ENCODE measurements at regions not wholly inside any gene's neighbourhood (a gene's known extent, or its start where the extent isn't known, plus 50 kb on each side); places are given as distances from the start of the nearest gene placed in this dataset.

DNA sequence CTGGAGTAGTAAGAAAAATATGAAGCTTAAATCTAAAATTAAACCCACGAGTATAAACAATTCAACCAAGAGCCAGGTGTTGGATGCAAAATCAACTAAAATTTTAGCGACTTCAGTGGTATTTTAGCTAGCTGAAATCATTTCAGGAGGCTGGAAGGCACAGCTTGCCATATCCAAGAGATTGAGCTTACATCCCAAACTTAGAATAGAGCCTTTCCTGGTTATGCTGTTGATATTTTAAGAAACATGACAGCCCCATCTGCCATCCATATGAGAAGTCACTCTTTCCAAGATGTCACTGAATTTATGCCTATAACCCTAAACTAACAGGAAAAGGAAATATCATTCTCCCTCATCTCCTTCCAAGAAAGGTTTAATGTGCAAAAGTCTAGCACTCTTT, 334.0 kb downstream of the KCNA4 start:
- Histone ChIP-seq H3K79me1 (ENCODE audit: low read length) (no peaks in the 10 kb centered on the region), H4K8ac (ENCODE audit: low read depth, low read length) (no peak overlapping the region), H3K36me3 (ENCODE audit: control insufficient read depth in 1 of 2, insufficient read depth in 2 of 2, low read length in 2 of 2) (no peaks in the 10 kb centered on the region), H2BK12ac (ENCODE audit: low read length) (no peak overlapping the region), H3K9ac (ENCODE audit: low read length) (no peak overlapping the region), H4K91ac (ENCODE audit: low read depth, low read length) (no peak overlapping the region), H2AFZ (ENCODE audit: insufficient read depth, low read length, poor library complexity) (no peak overlapping the region), H3K9me3 (ENCODE audit: insufficient read depth, low read depth, low read length) (no peaks in the 10 kb centered on the region), H4K12ac (ENCODE audit: low read depth, low read length) (no peak overlapping the region), H2BK5ac (ENCODE audit: low read depth, low read length, poor library complexity) (no peak overlapping the region), H3K23ac (ENCODE audit: low read length) (no peak overlapping the region), H3K14ac (ENCODE audit: low read length) (no peak overlapping the region), H3K27ac (ENCODE audit: low read depth, low read length) (no peak overlapping the region), H3K4me1 (ENCODE audit: control insufficient read depth in 1 of 2, insufficient read depth in 2 of 2, low read length in 2 of 2) (no peaks in the 10 kb centered on the region), H2AK5ac (ENCODE audit: low read length) (no peak overlapping the region), H3K27me3 (ENCODE audit: insufficient read depth, low read length) (no peaks in the 10 kb centered on the region), H3K4me3 (ENCODE audit: low read depth, low read length) (no peak overlapping the region), H3K18ac (ENCODE audit: low read length) (no peak overlapping the region), H2BK120ac (ENCODE audit: insufficient read depth, low read length, poor library complexity) (no peak overlapping the region), H3K4me2 (ENCODE audit: low read length) (no peak overlapping the region), H3K4ac (ENCODE audit: low read depth, low read length) (no peak overlapping the region), H3K79me2 (ENCODE audit: control insufficient read depth, insufficient read depth, low read length, poor library complexity) (no peaks in the 10 kb centered on the region)
- no peak for DNase-seq
- no CpG with 5 or more reads among the region's 2 CpGs for WGBS (ENCODE audit: extremely low coverage, insufficient coverage, insufficient read length)

DNA sequence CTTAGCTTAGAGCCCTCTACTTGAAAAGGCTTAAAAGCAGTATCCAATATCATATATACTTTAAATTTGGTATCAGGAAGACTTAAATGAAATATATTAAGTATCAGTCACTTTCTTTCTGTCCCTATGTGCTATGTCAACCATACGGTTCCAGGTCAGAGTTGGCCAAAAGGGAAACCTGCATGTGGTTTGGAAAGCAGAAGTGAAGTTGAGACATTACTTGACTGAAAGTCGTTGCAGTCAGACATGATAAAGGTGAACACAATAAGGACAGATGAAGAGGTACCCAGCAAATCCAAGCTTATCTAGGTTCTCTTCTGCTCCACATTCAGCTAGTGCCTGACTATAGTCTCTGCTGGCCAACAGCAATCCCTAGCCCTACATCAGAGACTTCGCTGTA, 336.8 kb downstream of the KCNA4 start:
- H3K27me3 ChIP-seq (ENCODE audit: insufficient read depth, low read length): no peaks in the 10 kb centered on the region
- H3K9me3 ChIP-seq (ENCODE audit: insufficient read depth, low read depth, low read length): no peaks in the 10 kb centered on the region
- no peak overlapping the region for H2BK120ac ChIP-seq (ENCODE audit: insufficient read depth, low read length, poor library complexity)
- H2BK5ac ChIP-seq (ENCODE audit: low read depth, low read length, poor library complexity): no peak overlapping the region
- H3K4ac ChIP-seq (ENCODE audit: low read depth, low read length): no peak overlapping the region
- no CpG with 5 or more reads among the region's 3 CpGs for WGBS (ENCODE audit: extremely low coverage, insufficient coverage, insufficient read length)
- no peaks in the 10 kb centered on the region for H3K36me3 ChIP-seq (ENCODE audit: control insufficient read depth in 1 of 2, insufficient read depth in 2 of 2, low read length in 2 of 2)
- no peak overlapping the region for H3K23ac ChIP-seq (ENCODE audit: low read length)
- H2AK5ac ChIP-seq (ENCODE audit: low read length): no peak overlapping the region
- H2BK12ac ChIP-seq (ENCODE audit: low read length): no peak overlapping the region
- no peak overlapping the region for H3K4me3 ChIP-seq (ENCODE audit: low read depth, low read length)
- no peak overlapping the region for H2AFZ ChIP-seq (ENCODE audit: insufficient read depth, low read length, poor library complexity)
- no peaks in the 10 kb centered on the region for H3K79me1 ChIP-seq (ENCODE audit: low read length)
- H4K91ac ChIP-seq (ENCODE audit: low read depth, low read length): no peak overlapping the region
- no peak overlapping the region for H3K18ac ChIP-seq (ENCODE audit: low read length)
- no peak overlapping the region for H3K9ac ChIP-seq (ENCODE audit: low read length)
- DNase-seq: no peak
- no peak overlapping the region for H3K4me2 ChIP-seq (ENCODE audit: low read length)
- no peak overlapping the region for H3K27ac ChIP-seq (ENCODE audit: low read depth, low read length)
- no peak overlapping the region for H4K12ac ChIP-seq (ENCODE audit: low read depth, low read length)
- H3K4me1 ChIP-seq (ENCODE audit: control insufficient read depth in 1 of 2, insufficient read depth in 2 of 2, low read length in 2 of 2): no peaks in the 10 kb centered on the region
- H3K14ac ChIP-seq (ENCODE audit: low read length): no peak overlapping the region
- no peaks in the 10 kb centered on the region for H3K79me2 ChIP-seq (ENCODE audit: control insufficient read depth, insufficient read depth, low read length, poor library complexity)
- H4K8ac ChIP-seq (ENCODE audit: low read depth, low read length): no peak overlapping the region

DNA sequence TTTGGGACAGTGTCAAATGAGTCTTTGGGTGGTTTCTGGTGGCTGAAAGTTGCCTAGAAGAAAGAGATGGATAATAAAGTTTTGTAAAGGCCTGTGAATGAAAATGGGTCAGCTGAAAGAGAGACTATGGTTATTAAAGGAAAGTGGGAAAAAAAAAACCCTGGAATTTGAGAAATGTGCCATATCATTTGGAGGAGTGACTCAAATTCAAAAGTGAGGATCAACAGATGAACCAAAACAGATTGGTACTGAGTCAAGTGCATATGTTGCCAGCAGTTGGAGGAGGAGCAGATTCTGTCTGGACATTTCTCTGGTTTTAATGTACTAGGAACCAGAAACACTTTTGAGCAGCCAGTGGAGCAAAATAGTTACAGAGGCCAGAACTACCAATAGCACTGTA, 339.8 kb downstream of the KCNA4 start:
- no peak for DNase-seq
- Histone ChIP-seq H4K12ac (ENCODE audit: low read depth, low read length) (no peak overlapping the region), H3K18ac (ENCODE audit: low read length) (no peak overlapping the region), H2BK5ac (ENCODE audit: low read depth, low read length, poor library complexity) (no peak overlapping the region), H3K79me1 (ENCODE audit: low read length) (no peaks in the 10 kb centered on the region), H3K23ac (ENCODE audit: low read length) (no peak overlapping the region), H3K9ac (ENCODE audit: low read length) (no peak overlapping the region), H3K4ac (ENCODE audit: low read depth, low read length) (no peak overlapping the region), H3K9me3 (ENCODE audit: insufficient read depth, low read depth, low read length) (no peaks in the 10 kb centered on the region), H4K91ac (ENCODE audit: low read depth, low read length) (no peak overlapping the region), H2BK12ac (ENCODE audit: low read length) (no peak overlapping the region), H3K4me1 (ENCODE audit: control insufficient read depth in 1 of 2, insufficient read depth in 2 of 2, low read length in 2 of 2) (no peaks in the 10 kb centered on the region), H3K27me3 (ENCODE audit: insufficient read depth, low read length) (no peaks in the 10 kb centered on the region), H2AK5ac (ENCODE audit: low read length) (no peak overlapping the region), H3K4me3 (ENCODE audit: low read depth, low read length) (no peak overlapping the region), H3K4me2 (ENCODE audit: low read length) (no peak overlapping the region), H3K36me3 (ENCODE audit: control insufficient read depth in 1 of 2, insufficient read depth in 2 of 2, low read length in 2 of 2) (no peaks in the 10 kb centered on the region), H3K79me2 (ENCODE audit: control insufficient read depth, insufficient read depth, low read length, poor library complexity) (no peaks in the 10 kb centered on the region), H2BK120ac (ENCODE audit: insufficient read depth, low read length, poor library complexity) (no peak overlapping the region), H3K14ac (ENCODE audit: low read length) (no peak overlapping the region), H2AFZ (ENCODE audit: insufficient read depth, low read length, poor library complexity) (no peak overlapping the region), H4K8ac (ENCODE audit: low read depth, low read length) (no peak overlapping the region), H3K27ac (ENCODE audit: low read depth, low read length) (no peak overlapping the region)

DNA sequence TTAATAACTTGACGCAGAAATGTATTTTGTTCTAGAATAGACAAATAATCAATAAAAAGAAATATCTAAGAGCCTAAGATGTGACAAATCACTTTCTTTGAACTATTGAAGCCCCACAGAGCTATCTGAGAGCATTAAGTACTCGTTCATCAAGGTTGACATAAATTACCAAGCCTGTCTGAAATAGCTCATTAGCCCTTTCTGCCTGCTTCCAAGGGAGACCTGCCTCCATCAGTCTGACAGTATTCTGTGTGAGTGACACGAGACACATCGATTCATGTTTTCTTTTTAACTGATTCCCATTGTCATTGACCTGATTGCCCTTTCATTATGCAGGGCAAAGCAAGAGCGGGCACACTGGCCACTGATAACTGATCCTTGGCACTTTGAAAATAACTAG, 347.5 kb downstream of the KCNA4 start:
- no peak overlapping the region for H2BK120ac ChIP-seq (ENCODE audit: insufficient read depth, low read length, poor library complexity)
- H3K4me3 ChIP-seq (ENCODE audit: low read depth, low read length): no peak overlapping the region
- H3K23ac ChIP-seq (ENCODE audit: low read length): no peak overlapping the region
- H4K91ac ChIP-seq (ENCODE audit: low read depth, low read length): no peak overlapping the region
- no peak overlapping the region for H3K4me2 ChIP-seq (ENCODE audit: low read length)
- no peaks in the 10 kb centered on the region for H3K36me3 ChIP-seq (ENCODE audit: control insufficient read depth in 1 of 2, insufficient read depth in 2 of 2, low read length in 2 of 2)
- no peak overlapping the region for H4K12ac ChIP-seq (ENCODE audit: low read depth, low read length)
- no CpG with 5 or more reads among the region's 5 CpGs for whole genome bisulfite sequencing (ENCODE audit: extremely low coverage, insufficient coverage, insufficient read length)
- H3K4ac ChIP-seq (ENCODE audit: low read depth, low read length): no peak overlapping the region
- no peaks in the 10 kb centered on the region for H3K4me1 ChIP-seq (ENCODE audit: control insufficient read depth in 1 of 2, insufficient read depth in 2 of 2, low read length in 2 of 2)
- H3K9ac ChIP-seq (ENCODE audit: low read length): no peak overlapping the region
- no peaks in the 10 kb centered on the region for H3K9me3 ChIP-seq (ENCODE audit: insufficient read depth, low read depth, low read length)
- H3K14ac ChIP-seq (ENCODE audit: low read length): no peak overlapping the region
- no peak overlapping the region for H2BK5ac ChIP-seq (ENCODE audit: low read depth, low read length, poor library complexity)
- no peak overlapping the region for H2BK12ac ChIP-seq (ENCODE audit: low read length)
- no peak overlapping the region for H4K8ac ChIP-seq (ENCODE audit: low read depth, low read length)
- no peak overlapping the region for H3K18ac ChIP-seq (ENCODE audit: low read length)
- DNase-seq: no peak
- no peaks in the 10 kb centered on the region for H3K79me2 ChIP-seq (ENCODE audit: control insufficient read depth, insufficient read depth, low read length, poor library complexity)
- no peak overlapping the region for H2AFZ ChIP-seq (ENCODE audit: insufficient read depth, low read length, poor library complexity)
- no peak overlapping the region for H3K27ac ChIP-seq (ENCODE audit: low read depth, low read length)
- H3K27me3 ChIP-seq (ENCODE audit: insufficient read depth, low read length): no peaks in the 10 kb centered on the region
- no peak overlapping the region for H2AK5ac ChIP-seq (ENCODE audit: low read length)
- H3K79me1 ChIP-seq (ENCODE audit: low read length): no peaks in the 10 kb centered on the region

- Histone ChIP-seq H3K27me3 (ENCODE audit: insufficient read depth, low read length) (no peaks in the 10 kb centered on the region), H3K23ac (ENCODE audit: low read length) (no peak overlapping the region), H3K14ac (ENCODE audit: low read length) (no peak overlapping the region), H3K4me3 (ENCODE audit: low read depth, low read length) (no peak overlapping the region), H3K4me1 (ENCODE audit: control insufficient read depth in 1 of 2, insufficient read depth in 2 of 2, low read length in 2 of 2) (no peaks in the 10 kb centered on the region), H3K18ac (ENCODE audit: low read length) (no peak overlapping the region), H2BK5ac (ENCODE audit: low read depth, low read length, poor library complexity) (no peak overlapping the region), H3K79me1 (ENCODE audit: low read length) (no peaks in the 10 kb centered on the region), H2BK12ac (ENCODE audit: low read length) (no peak overlapping the region), H3K9ac (ENCODE audit: low read length) (no peak overlapping the region), H2AK5ac (ENCODE audit: low read length) (no peak overlapping the region), H2AFZ (ENCODE audit: insufficient read depth, low read length, poor library complexity) (no peak overlapping the region), H3K27ac (ENCODE audit: low read depth, low read length) (no peak overlapping the region), H4K91ac (ENCODE audit: low read depth, low read length) (no peak overlapping the region), H4K12ac (ENCODE audit: low read depth, low read length) (no peak overlapping the region), H3K4ac (ENCODE audit: low read depth, low read length) (no peak overlapping the region), H4K8ac (ENCODE audit: low read depth, low read length) (no peak overlapping the region), H3K9me3 (ENCODE audit: insufficient read depth, low read depth, low read length) (no peaks in the 10 kb centered on the region), H3K36me3 (ENCODE audit: control insufficient read depth in 1 of 2, insufficient read depth in 2 of 2, low read length in 2 of 2) (no peaks in the 10 kb centered on the region), H3K79me2 (ENCODE audit: control insufficient read depth, insufficient read depth, low read length, poor library complexity) (no peaks in the 10 kb centered on the region), H2BK120ac (ENCODE audit: insufficient read depth, low read length, poor library complexity) (no peak overlapping the region), H3K4me2 (ENCODE audit: low read length) (no peak overlapping the region)
- no peak for DNase-seq
- WGBS (ENCODE audit: extremely low coverage, insufficient coverage, insufficient read length): no CpG with 5 or more reads among the region's 2 CpGs
These were observed 359.1 kb downstream of the KCNA4 start for GRCh38 chr11:29657709-29658108.

Data from trophoblast cell (in vitro differentiated cells and primary cell).